Skin epidermis (tissue), 12 donors: ENCODE measurements at regions not wholly inside any gene's neighbourhood (a gene's known extent, or its start where the extent isn't known, plus 50 kb on each side); places are given as distances from the start of the nearest gene placed in this dataset.

Experiments used
- H3K27ac ChIP-seq, 21 experiments: fragments of 200-600 bp; sonication (generic) in 11 of 21; one replicate each; pipeline ENCODE4 v1.5.0; 2020; ENCODE audit warnings: mild to moderate bottlenecking in 3 of 21, inconsistent platforms in 2 of 21, moderate library complexity in 2 of 21
- H3K4me3 ChIP-seq, 7 experiments: fragments of 200-600 bp; sonication (generic) in 2 of 7; one replicate each; pipeline ENCODE4 v1.5.0; 2020; ENCODE audit warnings: inconsistent platforms in 2 of 7, mild to moderate bottlenecking in 2 of 7, moderate library complexity in 1 of 7

- H3K4me3 ChIP-seq = no peak overlapping the region
- no peak overlapping the region for H3K27ac ChIP-seq
Observed at GRCh38 chr21:16572032-16572431, 842.2 kb downstream of the USP25 start.

GRCh38 chr21:16573578-16573977 is 843.8 kb downstream of the USP25 start:
- Histone ChIP-seq H3K4me3 (no peak overlapping the region), H3K27ac (no peak overlapping the region)

DNA sequence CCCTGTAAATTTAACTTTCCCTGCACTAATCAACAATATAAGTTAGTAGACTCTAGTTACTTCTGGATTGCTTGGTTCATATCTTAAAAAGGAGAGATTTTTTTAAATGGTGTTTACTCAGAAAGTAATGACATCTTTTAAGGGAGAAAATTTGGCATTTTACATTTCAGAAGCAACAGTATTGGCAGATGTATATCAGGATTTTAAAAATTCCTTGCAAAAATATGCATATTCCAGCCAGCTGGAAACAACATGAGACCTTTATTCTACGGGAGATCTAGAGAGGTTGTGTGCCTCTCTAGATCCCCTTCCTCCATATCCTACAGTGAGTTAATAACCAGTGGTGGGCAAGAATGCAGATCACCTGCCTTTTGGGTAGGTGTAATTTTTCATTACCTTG is 848.2 kb downstream of the USP25 start:
- Histone ChIP-seq H3K27ac (peak overlapping the region in 1 of 21 experiments; percentile 76), H3K4me3 (no peak overlapping the region)

DNA sequence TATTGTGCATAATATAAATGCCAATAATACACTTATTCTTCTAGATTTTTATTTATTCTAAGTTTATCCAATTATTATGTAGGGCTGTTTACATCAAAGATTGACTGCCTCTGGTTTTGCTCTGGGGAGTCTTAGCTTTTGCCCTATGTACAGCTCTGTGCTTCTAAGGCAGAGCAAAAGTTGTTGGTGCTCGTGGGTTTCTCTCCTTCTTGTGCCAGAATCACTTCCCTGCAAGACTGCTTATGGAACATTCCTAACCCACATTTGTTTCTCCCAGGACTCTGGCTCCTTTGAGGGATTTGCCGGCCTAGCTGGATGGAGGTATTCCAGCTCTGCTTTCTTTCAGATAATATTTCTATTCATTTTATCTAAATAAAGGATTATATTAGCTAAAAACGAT is 849.1 kb downstream of the USP25 start:
- Histone ChIP-seq H3K27ac (peak overlapping the region in 8 of 21 experiments; percentile 7 to 76 (median 42)), H3K4me3 (no peak overlapping the region)

- H3K4me3 ChIP-seq = no peak overlapping the region
- peak overlapping the region in 11 of 21 experiments; percentile 0 to 76 (median 41) for H3K27ac ChIP-seq
Observed at GRCh38 chr21:16579538-16579937, 849.8 kb downstream of the USP25 start.

DNA sequence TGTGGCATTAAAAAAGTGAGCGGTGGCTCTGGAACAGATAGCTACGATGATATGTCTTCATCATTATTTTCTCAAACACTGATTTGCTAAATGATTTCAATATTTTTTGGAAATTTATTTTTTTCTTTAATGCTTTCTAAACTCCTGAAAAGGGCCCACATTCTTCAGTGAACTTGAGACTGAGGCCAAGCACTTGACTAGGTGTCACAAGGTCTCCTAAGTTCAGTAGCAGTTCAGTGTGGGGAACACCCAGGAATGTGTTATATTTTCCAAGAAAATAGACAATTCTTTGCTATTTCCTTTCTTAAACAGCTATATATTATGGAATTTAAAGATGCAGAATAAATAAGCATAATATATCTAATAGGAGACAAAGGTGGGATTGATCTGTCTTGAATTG is 850.9 kb downstream of the USP25 start:
- Histone ChIP-seq H3K4me3 (no peak overlapping the region), H3K27ac (peak overlapping the region in 6 of 21 experiments; percentile 3 to 76 (median 26))

DNA sequence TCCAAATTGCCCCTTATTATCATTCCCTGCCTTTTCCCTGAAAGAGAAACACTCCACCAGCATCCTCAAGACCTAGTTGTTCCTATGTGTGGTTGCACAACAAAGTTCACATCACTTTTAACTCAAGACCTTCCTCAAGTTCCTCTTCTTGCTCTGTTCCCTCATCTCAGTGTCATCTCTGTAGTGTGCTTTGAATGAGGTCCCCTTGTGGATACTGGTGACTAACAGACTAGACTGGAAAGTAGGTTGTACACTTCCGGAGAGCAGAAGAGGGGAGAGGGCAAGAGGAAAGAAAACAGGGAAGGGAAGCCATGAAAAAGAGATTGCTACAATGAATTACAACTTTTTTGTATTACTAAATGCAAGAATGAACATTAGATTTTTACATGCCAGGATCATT is 853.8 kb downstream of the USP25 start:
- no peak overlapping the region for H3K4me3 ChIP-seq
- H3K27ac ChIP-seq = peak overlapping the region in 2 of 21 experiments; percentile 4 to 16

- H3K27ac ChIP-seq = peak overlapping the region in 5 of 21 experiments; percentile 0 to 57 (median 4)
- no peak overlapping the region for H3K4me3 ChIP-seq
Observed at GRCh38 chr21:16584756-16585155, 855.0 kb downstream of the USP25 start.

GRCh38 chr21:16585896-16586295 is 856.1 kb downstream of the USP25 start:
- peak overlapping the region in 12 of 21 experiments; percentile 45 to 92 (median 84) for H3K27ac ChIP-seq
- H3K4me3 ChIP-seq = no peak overlapping the region

DNA sequence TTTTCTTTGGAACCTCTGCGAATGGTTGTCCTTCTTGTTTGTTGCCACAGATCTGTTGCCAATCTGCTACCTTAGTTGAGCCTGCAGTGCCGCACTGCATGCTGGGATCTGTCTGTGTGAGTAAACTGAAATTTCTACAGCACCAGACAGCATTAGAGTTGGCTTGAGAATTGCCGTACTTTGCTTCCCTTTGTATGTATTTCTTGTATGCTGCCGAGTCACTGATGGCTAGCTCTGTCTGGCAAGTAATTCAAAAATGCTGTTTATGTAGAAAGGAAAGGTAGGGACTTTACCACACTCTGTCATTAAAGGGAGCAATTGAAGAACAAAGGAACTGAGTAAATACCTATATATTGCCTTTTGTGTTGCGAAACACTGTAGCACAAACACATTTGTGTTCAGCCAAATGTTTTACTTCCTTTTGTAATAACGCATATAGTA is 857.4 kb downstream of the USP25 start:
- Histone ChIP-seq H3K4me3 (peak overlapping the region in 3 of 7 experiments; percentile 7 to 32 (median 30)), H3K27ac (peak overlapping the region in 19 of 21 experiments; percentile 26 to 92 (median 82))

DNA sequence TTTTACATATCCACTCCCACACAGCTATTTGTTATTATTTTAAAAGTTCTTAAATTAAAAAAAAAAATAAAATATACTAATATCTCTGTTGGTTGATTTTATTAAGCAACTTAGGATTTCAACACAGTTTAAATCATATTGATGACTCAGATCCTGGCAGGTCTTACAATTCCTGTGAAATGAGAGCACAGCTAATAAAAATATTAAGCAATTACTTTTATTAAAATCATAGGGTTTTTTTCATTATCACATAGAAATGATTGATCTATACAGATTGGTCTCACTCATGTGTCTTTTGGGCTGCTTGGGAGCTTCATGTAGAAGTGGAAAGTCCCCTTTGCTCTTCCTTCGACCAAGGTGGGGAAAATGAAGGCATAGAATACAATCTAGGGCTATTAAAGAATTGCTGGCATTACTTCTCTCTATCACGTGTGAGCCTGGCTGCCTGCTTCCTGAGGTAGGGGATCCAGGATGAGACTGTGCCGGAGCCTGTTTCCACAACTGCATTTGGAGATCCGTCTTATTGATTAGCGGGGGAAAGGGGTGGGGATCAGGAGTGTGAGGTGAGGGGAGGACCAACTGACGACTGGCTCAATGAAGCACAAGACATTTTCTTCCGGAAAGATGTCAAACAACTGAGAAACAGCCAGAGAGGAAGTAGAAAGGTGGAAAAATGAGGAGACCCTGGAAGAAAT is 858.0 kb downstream of the USP25 start:
- Histone ChIP-seq H3K4me3 (peak overlapping the region; percentile 10 to 38 (median 25)), H3K27ac (peak overlapping the region in 20 of 21 experiments; percentile 72 to 92 (median 82))

GRCh38 chr21:16588433-16588860 is 858.7 kb downstream of the USP25 start:
- Histone ChIP-seq H3K4me3 (peak overlapping the region; percentile 10 to 38 (median 25)), H3K27ac (peak overlapping the region in 20 of 21 experiments; percentile 72 to 92 (median 82))

DNA sequence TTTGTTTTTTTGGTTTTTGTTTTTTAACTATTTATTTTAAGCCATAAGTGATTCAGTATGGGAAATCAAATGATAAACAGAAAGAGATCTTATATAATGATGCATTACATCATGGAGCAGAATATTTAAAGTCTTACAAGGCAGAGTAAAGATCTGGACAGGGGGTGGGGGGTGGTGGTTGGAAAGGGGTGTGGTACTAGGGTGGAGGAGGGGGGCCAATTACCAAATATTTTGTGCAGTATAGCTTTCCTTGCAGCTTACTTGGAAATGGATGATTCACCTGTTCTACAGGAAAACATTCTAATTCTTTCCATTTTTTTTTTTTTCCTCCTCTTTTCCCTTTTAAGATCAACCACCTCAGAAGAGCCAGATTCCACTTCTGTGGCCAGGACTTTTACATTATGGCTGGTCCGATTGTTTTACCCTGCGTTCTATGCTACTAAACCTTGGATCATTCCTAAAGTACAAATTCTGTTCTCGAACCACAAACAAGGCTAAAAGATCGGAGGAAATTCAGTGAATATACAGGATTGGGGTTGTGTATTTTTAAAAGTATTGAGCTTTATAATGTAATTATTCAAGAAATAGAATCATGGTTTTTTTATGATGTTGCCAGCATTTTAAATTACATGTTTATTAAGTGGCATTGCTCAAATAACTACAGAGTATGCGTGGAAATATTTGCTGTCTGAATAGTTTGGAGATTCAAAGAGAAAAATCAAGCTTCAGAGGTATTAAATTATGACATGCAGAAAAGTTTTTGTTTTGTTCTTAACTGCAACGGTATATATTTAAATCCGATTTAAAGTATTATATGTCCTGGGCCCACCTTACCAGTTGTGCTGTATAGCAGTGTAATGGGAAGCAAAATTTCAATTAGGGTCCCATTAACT is 859.5 kb downstream of the USP25 start:
- H3K4me3 ChIP-seq = peak overlapping the region in 6 of 7 experiments; percentile 9 to 38 (median 20)
- peak overlapping the region in 18 of 21 experiments; percentile 18 to 92 (median 80) for H3K27ac ChIP-seq

- Histone ChIP-seq H3K4me3 (peak overlapping the region in 1 of 7 experiments; percentile 38), H3K27ac (peak overlapping the region in 7 of 21 experiments; percentile 29 to 92 (median 86))
Observed at GRCh38 chr21:16590186-16590585, 860.4 kb downstream of the USP25 start.

DNA sequence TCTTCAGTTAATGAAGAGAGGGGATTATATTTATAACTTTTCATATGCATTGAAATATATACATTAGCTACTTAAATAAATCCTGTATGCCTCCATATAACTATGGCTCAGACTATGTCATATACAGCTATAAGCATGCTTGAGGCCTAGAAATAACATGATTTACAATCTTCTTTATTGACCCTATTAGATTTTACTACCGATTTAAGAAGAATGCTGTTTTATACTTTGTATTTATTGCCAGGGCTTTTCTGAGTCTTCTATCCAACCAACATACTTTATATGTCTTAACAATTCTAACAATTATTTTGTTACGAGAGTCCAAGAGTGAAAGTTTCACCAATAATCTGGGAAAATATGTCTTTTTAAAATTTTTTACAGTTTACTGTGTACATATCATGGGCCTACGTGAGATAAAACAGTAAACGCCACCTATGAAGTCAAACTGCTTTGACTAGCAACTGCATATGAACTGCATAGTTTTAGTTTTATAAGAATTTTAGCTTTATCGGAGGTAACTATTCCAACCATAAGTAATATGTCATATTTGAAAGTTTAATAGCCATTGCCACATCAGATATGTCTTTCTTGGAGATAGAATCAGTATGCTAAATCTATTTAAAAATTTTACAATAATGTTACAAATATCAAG is 861.0 kb downstream of the USP25 start:
- Histone ChIP-seq H3K4me3 (no peak overlapping the region), H3K27ac (peak overlapping the region in 3 of 21 experiments; percentile 78 to 92 (median 79))

DNA sequence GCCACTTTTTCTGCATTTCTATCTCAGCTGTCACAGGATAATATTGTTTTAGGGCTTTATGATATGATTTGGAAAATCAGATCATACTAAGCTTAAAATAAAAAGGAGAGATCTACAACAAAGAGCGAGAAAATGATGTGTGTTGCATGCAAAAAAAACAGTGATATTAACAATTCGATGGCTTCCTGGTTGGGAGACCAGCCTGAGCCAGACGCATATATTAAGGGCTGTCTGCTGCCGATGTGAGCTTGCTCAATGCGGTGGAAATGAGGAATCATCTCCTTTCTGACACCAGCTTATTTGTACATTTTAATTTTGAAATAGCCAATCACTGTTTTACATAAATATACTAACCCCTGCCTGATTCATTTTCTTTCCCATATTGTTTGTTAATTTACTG is 862.6 kb downstream of the USP25 start:
- Histone ChIP-seq H3K27ac (peak overlapping the region in 1 of 21 experiments; percentile 10), H3K4me3 (no peak overlapping the region)

GRCh38 chr21:16594191-16594590 is 864.4 kb downstream of the USP25 start:
- no peak overlapping the region for H3K27ac ChIP-seq

GRCh38 chr21:16596369-16596768 is 866.6 kb downstream of the USP25 start:
- Histone ChIP-seq H3K27ac (no peak overlapping the region), H3K4me3 (no peak overlapping the region)

More at GRCh38 chr21:16594191-16594590, 864.4 kb downstream of the USP25 start:
- no peak overlapping the region for H3K4me3 ChIP-seq

DNA sequence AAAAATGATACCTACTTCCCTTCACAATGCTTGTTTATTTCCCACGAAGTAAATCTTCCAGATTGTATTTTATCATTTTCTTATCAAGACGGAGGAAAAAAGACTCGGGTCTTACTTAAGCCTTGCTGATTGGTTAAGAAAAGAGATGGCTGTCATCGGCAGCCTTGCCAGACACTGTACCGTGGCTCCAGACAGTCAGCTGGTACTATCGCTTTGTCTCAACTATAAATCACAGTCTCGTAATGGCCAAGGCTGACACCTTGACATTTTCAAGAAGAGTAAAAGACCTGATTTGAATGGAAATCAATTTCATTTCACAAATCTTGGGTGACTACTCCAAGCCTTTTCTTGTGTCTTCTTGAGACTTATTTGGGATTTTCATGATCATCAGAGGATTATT is 868.0 kb downstream of the USP25 start:
- H3K4me3 ChIP-seq = no peak overlapping the region
- H3K27ac ChIP-seq = no peak overlapping the region

- H3K27ac ChIP-seq = no peak overlapping the region
- no peak overlapping the region for H3K4me3 ChIP-seq
Observed at GRCh38 chr21:16605597-16605996, 875.8 kb downstream of the USP25 start.
